CD4-positive, alpha-beta T cell treated with Interleukin-4 for 4 hours (primary cell): ENCODE measurements at regions not wholly inside any gene's neighbourhood (a gene's known extent, or its start where the extent isn't known, plus 50 kb on each side); places are given as distances from the start of the nearest gene placed in this dataset.
"Not testable (repeated sequence)": the region's sequence is repeated elsewhere in the genome, so short reads cannot be mapped to it uniquely, and the experiment has no call there.

Experiments used
- DNase-seq: peaks from one replicate; pipeline ENCODE4 v3.0.0-alpha.2; 2020

DNA sequence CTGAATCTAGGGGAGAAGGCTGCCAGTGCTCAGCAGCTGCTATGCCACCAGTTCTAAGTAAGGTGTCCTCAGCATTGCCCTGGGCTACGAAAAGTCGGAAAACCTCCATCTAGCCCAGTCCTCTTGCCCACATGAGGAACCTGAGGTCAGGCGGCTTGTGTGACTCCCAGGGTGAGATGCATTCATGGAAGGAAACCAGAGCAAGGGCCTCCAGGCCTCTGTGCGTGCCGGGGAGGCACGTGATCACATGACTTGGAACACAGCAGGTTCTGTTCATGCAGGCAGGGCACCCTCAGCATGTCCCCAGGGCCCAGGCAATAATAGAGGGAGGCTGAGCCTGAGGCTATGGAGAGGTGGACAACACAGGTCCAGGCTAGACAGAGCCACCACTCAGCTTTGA lies 312.5 kb upstream of the DUSP10 start:
- DNase-seq: no peak

DNA sequence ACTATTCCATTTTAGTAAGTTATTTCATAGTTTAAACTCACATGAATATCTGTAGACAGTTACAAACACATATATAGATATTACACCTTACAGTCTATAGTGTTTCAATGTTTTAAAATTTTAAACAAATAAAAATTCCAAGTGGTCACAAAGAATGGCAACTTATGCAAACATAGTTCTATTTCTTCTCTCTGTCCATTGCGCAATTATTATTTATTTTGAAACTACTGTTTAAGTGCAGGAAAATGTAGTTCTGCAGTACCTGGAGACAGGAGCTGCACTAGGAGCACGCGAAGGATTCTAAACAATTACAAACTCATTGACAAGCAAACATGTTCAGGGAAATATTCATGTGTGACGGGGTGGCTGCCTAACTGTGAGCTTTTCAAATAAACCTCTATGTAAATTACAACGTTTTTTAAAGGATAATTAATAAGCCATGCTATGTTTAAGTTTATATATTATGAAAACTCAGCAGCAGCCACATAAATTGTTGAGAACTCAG lies 312.0 kb upstream of the DUSP10 start:
- DNase-seq: no peak

DNA sequence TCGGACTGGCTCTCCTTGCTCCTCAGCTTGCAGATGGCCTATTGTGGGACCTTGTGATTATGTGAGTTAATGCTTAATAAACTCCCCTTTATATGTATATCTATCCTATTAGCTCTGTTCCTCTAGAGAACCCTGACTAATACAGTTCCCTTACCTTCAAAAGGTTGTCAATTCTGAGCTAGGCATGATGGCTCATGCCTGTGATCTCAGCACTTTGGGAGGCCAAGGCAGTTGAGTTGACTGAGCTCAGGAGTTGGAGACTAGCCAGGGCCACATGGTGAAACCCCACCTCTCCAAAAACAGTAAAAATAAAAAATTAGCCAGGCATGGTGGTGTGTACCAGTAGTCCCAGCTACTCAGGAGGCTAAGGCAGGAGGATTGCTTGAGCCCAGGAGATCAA lies 309.4 kb upstream of the DUSP10 start:
- not testable (repeated sequence) for DNase-seq

- not testable (repeated sequence) for DNase-seq
Measured at GRCh38 chr1:222049661-222050060, 307.8 kb upstream of the DUSP10 start.

GRCh38 chr1:222049176-222049575 lies 307.3 kb upstream of the DUSP10 start:
- no peak for DNase-seq

DNA sequence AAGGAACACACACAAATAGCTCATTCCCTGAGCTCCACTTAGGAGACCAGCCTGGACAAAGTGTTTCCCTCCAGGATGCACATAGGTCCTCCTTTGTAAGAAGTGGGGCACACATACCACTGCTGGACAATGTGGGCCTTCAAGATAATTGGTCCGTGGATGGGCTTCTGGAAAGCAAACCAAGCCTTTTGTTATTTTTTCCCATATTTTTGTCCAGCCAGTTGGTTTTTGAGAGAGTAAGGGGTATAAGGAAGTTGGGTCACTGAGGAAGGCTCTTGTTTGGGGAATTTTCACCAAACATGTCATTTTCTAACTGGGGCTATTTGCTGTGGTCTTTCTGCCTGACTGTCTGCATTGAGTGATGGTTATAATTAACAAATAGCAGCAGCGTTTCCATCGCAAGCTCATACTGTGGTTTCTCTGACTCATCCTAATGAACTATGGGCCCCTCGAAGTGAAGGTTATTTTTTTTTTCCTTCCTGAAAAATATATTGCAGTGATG lies 306.3 kb upstream of the DUSP10 start:
- no peak for DNase-seq

GRCh38 chr1:222047366-222047765 lies 305.5 kb upstream of the DUSP10 start:
- DNase-seq: no peak

- no peak for DNase-seq
Measured at GRCh38 chr1:222046684-222047263, 304.9 kb upstream of the DUSP10 start.

DNA sequence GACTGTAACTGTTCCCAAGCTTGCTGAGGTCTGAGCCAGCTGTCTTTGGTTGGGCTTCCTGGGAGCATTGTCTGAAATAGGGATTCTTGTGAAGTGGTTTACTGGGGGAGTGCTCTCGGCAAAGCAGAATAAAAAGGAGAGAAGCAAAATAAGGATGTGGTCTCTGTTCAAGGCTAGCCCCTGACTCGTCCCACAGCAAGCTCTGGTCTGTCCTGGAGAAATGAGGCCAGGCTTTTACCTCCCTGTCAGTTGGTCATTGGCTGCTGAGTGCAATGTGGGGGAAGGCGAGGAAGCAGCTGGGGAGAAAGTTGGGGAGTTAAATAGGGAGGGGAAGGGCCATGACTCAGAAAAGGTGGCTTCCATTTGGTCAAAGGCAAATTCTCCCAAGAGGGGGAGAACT lies 303.9 kb upstream of the DUSP10 start:
- no peak for DNase-seq

- DNase-seq: no peak
Measured at GRCh38 chr1:222045236-222045635, 303.3 kb upstream of the DUSP10 start.

DNA sequence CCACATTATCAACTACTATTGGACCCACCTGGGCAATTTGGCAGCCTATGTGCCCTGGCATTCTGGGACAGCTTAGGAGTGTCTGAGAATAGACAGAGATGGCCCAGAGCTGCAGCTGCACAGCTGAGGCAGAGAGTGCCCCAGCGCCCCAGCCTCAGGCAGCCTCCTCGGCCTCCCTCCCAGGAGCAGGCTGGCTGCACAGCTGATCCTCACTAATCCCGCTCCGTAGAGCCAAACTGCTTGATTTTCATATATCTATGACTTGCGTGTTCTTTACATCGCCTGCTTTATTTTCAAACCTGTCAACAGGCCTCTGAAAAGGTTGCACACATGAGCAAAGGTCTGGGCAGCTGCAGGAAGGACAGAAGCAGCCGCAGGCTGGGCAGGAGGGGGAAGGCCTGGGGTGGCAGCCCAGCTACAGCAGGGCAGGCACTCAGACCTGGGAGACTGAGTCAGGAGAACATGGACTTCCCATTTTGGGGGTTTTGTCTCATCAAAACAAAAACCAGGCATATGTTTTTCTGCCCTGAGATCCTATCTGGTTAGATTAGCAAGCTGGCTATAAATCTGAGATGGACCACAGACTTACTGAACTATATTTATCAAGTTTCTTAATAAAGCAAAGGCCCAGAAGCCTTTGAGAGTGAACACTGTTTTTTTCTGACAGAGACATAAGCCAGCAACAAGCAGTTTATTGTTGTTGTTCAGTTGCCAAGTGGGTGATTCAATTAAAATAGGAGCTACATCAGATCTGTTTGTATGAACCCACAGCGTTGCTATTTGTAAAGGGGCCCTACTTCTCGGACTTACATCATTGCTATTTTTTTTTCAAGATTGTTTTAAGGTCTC lies 301.8 kb upstream of the DUSP10 start:
- DNase-seq: no peak

DNA sequence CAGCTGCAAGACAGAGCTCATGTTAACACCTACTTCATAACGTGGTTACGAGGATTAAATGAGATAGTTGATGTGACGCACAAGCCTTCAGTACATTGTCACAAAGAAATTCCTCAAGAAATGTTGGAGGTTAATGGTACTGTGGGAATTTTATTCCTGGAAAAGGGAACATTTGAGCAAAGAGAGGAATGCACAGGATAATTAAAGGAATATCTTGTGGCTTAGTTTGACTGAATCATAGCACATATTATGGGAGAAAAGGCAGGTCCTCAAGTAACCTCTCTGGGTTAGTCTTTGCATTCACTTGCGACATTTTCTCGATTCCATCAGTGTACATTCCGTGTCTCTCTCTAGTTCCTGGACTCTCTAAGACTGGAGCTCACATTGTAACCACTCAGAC lies 300.2 kb upstream of the DUSP10 start:
- no peak for DNase-seq

GRCh38 chr1:222040955-222041354 lies 299.1 kb upstream of the DUSP10 start:
- no peak for DNase-seq

GRCh38 chr1:222040121-222040805 lies 298.4 kb upstream of the DUSP10 start:
- no peak for DNase-seq

DNA sequence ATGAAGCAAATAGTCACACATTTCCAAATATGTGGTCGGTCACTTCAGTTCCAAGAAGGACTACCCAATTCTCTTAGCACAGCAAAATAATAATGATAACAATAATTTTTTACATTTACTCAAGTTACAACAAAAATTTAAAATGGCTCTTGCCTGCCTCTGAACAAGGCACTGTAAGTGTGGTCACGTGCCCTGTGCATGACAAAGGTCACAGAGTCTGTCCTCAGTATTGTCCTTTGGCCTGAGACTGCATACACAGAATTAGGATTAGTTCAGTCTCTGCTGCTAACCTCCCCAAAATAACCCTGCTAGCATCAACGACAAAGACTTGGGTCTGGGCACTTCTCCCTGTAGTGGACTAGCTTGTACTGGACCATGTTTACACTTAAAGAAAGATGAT lies 297.1 kb upstream of the DUSP10 start:
- DNase-seq: no peak

DNA sequence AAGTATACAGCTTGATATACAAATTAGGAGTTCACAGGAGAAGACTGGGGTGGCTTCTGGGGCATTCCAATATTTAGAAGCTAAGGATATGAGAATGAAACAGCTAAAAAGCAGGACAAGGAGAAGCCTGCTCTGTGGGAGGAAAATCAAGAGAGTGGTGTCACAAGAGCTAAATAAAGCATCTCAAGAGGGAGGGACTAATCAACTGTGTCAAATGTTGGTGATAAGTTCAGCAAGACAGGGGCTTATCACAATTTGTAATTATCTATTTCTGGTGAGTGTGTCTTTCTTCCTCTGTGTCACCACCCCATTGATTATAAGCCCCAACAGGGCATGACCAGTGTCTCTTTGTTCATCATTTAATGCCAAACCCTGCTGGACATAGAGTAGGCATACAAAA lies 295.8 kb upstream of the DUSP10 start:
- DNase-seq: no peak

DNA sequence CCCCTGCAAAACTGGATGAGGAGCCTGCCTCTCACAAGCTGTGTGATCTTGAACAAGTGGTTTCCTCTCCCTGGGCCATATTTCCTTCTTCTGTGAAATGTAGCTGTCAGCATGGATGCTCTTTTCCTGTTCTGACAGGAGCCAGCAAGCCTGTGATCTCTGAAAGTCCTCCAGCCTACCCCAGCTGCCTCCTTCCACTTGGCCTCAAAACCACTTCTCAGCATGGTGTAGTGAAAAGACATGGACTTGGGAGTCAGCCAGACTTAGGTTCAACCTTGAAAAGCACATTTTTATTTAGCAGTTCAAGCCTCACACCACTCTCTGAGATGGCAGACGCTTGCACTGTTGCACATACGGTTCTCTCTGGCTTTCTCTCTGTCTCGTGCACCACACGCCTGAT lies 292.9 kb upstream of the DUSP10 start:
- DNase-seq: no peak

DNA sequence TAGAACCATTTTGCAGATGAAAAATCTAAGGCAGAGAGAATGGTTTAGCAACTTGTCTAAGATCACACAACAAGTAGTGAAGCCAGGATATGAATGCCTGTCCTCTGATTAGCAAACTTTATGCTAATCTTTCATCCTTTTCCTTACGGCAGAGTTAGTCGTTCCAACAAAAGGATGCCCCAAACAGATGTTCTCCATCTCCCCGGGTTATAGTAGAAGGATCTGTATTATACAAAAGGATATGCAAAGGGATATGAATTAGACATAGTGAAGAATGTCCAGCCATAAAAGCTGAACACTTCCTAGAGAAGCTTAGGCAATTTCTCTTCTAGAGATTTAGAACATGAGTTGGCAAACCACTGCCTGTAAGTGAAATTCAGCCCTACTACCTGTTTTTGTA lies 291.6 kb upstream of the DUSP10 start:
- DNase-seq: no peak

DNA sequence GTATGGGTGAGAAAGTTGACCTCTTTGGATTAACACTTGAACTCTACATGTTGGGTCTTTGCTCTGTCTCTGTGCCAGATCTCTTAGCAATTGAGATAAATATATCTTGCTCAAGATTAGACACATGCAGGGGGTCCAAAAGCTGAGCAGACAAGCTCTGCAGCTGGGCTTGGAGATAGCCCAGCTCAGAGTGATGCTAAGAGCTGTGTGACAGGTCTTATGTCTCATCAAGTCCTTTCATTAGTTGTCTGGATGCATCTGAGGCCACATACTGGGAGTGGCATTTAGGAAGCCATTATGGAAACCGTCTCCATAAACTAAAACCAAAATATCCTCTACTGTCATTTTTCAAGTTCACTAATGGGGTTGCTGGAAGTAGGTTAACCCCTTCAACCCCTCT lies 289.4 kb upstream of the DUSP10 start:
- no peak for DNase-seq

DNA sequence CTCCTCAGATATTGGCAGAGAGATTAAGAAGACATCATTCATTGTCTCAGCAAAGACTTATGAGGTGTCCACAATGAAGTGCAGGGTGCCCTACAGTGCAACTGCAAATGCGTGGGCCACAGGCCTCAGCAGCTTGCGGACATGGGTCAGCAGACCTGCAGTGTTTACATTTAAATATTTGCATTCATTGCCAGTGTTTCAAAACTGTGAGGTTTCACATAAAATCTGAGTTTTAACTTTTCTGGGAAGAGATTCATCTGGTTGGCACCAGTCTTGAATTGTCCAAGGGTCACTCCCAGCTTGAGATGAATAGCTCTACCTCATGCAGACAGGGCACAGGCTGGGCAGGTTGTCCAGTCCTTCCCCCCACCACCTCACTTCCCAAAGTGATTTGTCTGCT lies 286.8 kb upstream of the DUSP10 start:
- DNase-seq: no peak

DNA sequence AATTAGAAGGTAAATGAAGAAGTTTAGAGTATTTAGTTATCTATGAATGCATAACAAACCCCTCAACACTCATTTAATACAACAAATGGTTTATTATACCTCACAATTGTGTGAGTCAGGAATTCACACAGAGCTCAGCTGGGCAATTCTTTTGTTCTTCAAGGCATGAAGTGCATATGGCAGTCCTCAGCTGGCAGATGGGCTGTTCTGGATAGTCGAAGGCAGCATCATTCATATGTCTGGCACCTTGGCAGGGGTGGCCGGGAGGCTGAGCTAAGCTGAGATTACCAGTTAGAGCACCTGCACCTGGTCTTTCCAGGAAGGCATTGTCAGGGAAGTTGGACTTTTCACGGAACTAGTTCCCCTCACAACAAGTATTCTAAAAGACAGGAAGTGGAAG lies 286.2 kb upstream of the DUSP10 start:
- DNase-seq: no peak

- no peak for DNase-seq
Measured at GRCh38 chr1:222026280-222026679, 284.4 kb upstream of the DUSP10 start.

DNA sequence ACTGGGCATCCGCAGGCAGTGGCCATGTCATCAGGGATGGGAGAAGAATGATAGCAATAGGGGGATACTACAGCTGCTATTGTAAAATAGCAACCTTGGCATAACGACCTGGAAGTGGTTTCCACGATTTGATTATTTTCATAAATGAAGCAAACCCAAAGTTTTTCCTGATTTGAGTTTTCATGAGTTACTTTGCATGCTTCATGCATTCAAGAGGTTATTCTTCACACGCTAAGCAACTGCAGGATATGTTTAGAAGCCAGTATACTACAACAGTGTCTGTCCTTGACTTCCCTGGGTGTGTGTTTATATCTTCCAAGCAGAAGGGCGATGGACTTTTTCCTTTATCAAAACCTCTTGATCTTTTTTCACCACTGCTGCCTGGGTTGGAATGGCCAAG lies 281.1 kb upstream of the DUSP10 start:
- DNase-seq: no peak

DNA sequence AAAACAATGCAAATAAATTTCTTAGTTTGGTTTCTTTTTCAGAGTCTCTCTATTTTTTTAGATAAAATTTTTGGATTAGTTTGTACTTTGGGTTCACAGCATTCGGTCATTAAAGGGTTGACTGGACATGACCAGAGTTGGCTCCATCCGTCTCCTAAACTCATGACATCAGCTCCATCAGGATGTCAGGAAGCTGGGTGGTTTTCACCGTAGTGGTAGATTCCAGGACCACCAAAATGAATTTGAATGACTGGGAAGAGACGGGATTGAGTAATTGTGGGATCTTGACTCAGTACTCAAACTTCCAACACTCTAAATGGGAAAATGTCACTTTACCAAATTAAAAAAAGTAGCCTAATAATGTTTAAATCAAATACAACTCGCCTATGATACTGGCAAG lies 279.2 kb upstream of the DUSP10 start:
- DNase-seq: no peak
